Heart left ventricle (tissue), 13 donors: ENCODE measurements at regions not wholly inside any gene's neighbourhood (a gene's known extent, or its start where the extent isn't known, plus 50 kb on each side); places are given as distances from the start of the nearest gene placed in this dataset.

Experiments used
- CTCF ChIP-seq, 12 donors: fragments of 200-600 bp; sonication (generic) in 4 of 12; IDR thresholded peaks; one replicate each; pipeline versions ENCODE4 v1.5.0 to v1.8.0; 2018 to 2022; ENCODE audit warnings: antibody characterized with exemption in 12 of 12, mild to moderate bottlenecking in 5 of 12
- POLR2A ChIP-seq, 2 donors: fragments of 450-650 bp; IDR thresholded peaks; one replicate each; pipeline ENCODE4 v1.6.1; 2017; ENCODE audit warnings: antibody characterized with exemption in 2 of 2, mild to moderate bottlenecking in 2 of 2, moderate library complexity in 2 of 2
- donor health status: ischemic (EF 13 %, LVEDD 7.1; RV severe dilation, severe dysfunction).
- donor health status: DM: no; HTN: yes; CAD: no.
- donor health status: DM: no; HTN: no; CAD: no.
- donor health status: ischemic (EF 25% LVEDD 6.9; RV normal size, moderate dysfunction).
- donor health status: ischemic (EF 25% LVEDD 5.7; RV mildly dilated, moderate dysfunction).
- donor health status: ischemic (EF 35%, LVEDD 5.7; RV mildly dilated, moderate dysfunction).
- donor health status: nonischemic (EF 11% LVEDD 7.7; RV severe dilation, severe dysfunction).
- donor health status: DM: yes; HTN: yes; CAD: no.
- donor health status: PGD.
- donor health status: ischemic (EF 29% LVEDD 5.4; RV normal size, mild dysfunction).
- donor health status: nonischemic (EF 23%, LVEDD 6.1; RV moderate dilation, normal function).

- no peak for TF ChIP-seq CTCF (IDR thresholded peaks at IDR 0.05)
- TF ChIP-seq POLR2A (IDR thresholded peaks at IDR 0.05), result no peak
Observed at GRCh38 chr2:235270291-235270690, 223.6 kb upstream of the AGAP1 start.
